Suprapubic skin (tissue), 4 donors: ENCODE measurements at regions not wholly inside any gene's neighbourhood (a gene's known extent, or its start where the extent isn't known, plus 50 kb on each side); places are given as distances from the start of the nearest gene placed in this dataset.

Experiments
- DNase-seq, 2 donors: peaks; one replicate each; pipeline ENCODE4 v3.0.0-alpha.2; 2019; ENCODE audit warnings: low spot score in 2 of 2
- H3K27ac ChIP-seq: fragments of 200-600 bp; sonication (generic); one replicate; pipeline ENCODE4 v1.5.1; 2019
- H3K27me3 ChIP-seq: fragments of 200-600 bp; sonication (generic); one replicate; pipeline ENCODE4 v1.5.1; 2019
- H3K36me3 ChIP-seq: fragments of 200-600 bp; sonication (generic); one replicate; pipeline ENCODE4 v1.5.1; 2019
- H3K4me1 ChIP-seq: fragments of 200-600 bp; sonication (generic); one replicate; pipeline ENCODE4 v1.5.1; 2019
- H3K4me3 ChIP-seq: fragments of 200-600 bp; sonication (generic); one replicate; pipeline ENCODE4 v1.5.1; 2019; ENCODE audit warnings: mild to moderate bottlenecking
- H3K9me3 ChIP-seq: fragments of 200-600 bp; sonication (generic); one replicate; pipeline ENCODE4 v1.5.1; 2019
- CTCF ChIP-seq, 2 donors: fragments of 200-600 bp in 1 of 2; fragments of 450-650 bp in 1 of 2; sonication (generic) in 1 of 2; IDR thresholded peaks; one replicate each; pipeline ENCODE4 v1.5.1; 2016 to 2019; ENCODE audit warnings: antibody characterized with exemption in 2 of 2, mild to moderate bottlenecking in 1 of 2, moderate library complexity in 1 of 2
- EP300 ChIP-seq: sonication (generic); formaldehyde crosslinking; IDR thresholded peaks from one replicate; pipeline ENCODE4 v1.6.1; 2017; ENCODE audit warnings: antibody characterized with exemption
- POLR2A ChIP-seq, 2 donors: fragments of 450-650 bp; IDR thresholded peaks; one replicate each; pipeline ENCODE4 v1.6.1; 2017; ENCODE audit warnings: antibody characterized with exemption in 2 of 2, mild to moderate bottlenecking in 2 of 2, moderate library complexity in 2 of 2
- POLR2AphosphoS5 ChIP-seq, 3 donors: sonication (generic); formaldehyde crosslinking; IDR thresholded peaks; one replicate each; pipeline ENCODE4 v1.6.1; 2017; ENCODE audit warnings: antibody characterized with exemption in 3 of 3
- WGBS: methylation state at CpG from one replicate; pipeline ENCODE4 v1.1.5; 2018; 5-methylcytosine and 5-hydroxymethylcytosine counted together

- H3K4me1 ChIP-seq, result no peaks in the 10 kb centered on the region
- H3K36me3 ChIP-seq, result no peaks in the 10 kb centered on the region
- TF ChIP-seq POLR2AphosphoS5 (IDR thresholded peaks at IDR 0.05) (no peak), EP300 (no peak), POLR2A (IDR thresholded peaks at IDR 0.05) (no peak), CTCF (IDR thresholded peaks at IDR 0.05) (no peak)
- no peak overlapping the region for H3K4me3 ChIP-seq
- no peak for DNase-seq
- H3K9me3 ChIP-seq, result no peaks in the 10 kb centered on the region
- no peak overlapping the region for H3K27ac ChIP-seq
- WGBS, result 50% methylated on average over 3 of the region's 3 CpGs
- no peaks in the 10 kb centered on the region for H3K27me3 ChIP-seq
These were observed 451.4 kb upstream of the ADGRL2 start for GRCh38 chr1:81349194-81349965.

GRCh38 chr1:81345110-81345509 lies 455.6 kb upstream of the ADGRL2 start:
- Histone ChIP-seq H3K4me3 (no peak overlapping the region), H3K27me3 (no peaks in the 10 kb centered on the region), H3K27ac (no peak overlapping the region), H3K4me1 (no peaks in the 10 kb centered on the region), H3K36me3 (no peaks in the 10 kb centered on the region), H3K9me3 (no peaks in the 10 kb centered on the region)
- TF ChIP-seq EP300 (no peak), POLR2A (IDR thresholded peaks at IDR 0.05) (no peak), CTCF (IDR thresholded peaks at IDR 0.05) (no peak), POLR2AphosphoS5 (IDR thresholded peaks at IDR 0.05) (no peak)
- DNase-seq, result no peak
- WGBS, result 94% methylated on average over 2 of the region's 2 CpGs

DNA sequence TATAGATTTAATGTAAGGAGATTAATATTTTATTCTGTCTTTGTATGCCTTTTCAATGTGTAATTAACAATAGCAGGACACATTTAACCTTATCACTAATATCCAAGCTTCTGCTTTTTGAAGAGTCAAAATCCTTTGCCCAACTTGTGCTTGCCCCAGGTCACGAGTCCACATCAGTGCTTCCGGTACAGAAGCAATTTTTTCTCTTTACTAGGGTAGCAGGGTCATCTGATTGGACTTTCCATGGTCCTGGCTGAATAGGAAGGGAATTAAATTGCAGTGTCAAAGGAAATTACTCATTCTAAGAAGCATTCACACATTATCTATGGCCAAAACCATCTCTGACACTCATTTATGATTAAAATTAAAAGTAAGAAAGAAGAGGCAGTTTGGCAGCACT lies 460.5 kb upstream of the ADGRL2 start:
- Histone ChIP-seq H3K9me3 (no peaks in the 10 kb centered on the region), H3K4me1 (no peaks in the 10 kb centered on the region), H3K4me3 (no peak overlapping the region), H3K27ac (no peak overlapping the region), H3K36me3 (no peaks in the 10 kb centered on the region), H3K27me3 (no peaks in the 10 kb centered on the region)
- no peak for DNase-seq
- TF ChIP-seq POLR2AphosphoS5 (IDR thresholded peaks at IDR 0.05), result no peak
- no peak for TF ChIP-seq CTCF (IDR thresholded peaks at IDR 0.05)
- TF ChIP-seq EP300, result no peak
- TF ChIP-seq POLR2A (IDR thresholded peaks at IDR 0.05), result no peak
- 74% methylated on average over 2 of the region's 2 CpGs for WGBS

DNA sequence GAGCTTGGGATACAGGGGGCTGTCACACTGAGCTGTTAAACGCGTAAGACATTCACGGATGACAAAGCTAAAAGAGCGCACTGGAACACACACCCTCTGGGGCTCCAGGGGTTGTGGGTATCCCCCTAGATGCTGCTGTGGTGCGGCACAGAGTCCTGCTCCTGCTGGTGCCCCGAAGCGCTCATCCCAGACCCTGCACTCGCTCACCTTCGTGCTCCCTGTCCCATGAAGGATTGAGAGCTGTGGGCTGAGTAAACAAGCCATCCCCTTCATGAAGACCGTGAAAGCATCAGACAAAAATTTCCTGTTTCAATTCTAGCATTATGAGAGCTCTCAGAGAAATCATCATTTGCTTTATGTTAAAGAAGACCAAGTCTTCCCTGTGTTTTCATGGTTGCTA lies 463.5 kb upstream of the ADGRL2 start:
- Histone ChIP-seq H3K4me3 (no peak overlapping the region), H3K4me1 (no peaks in the 10 kb centered on the region), H3K36me3 (no peaks in the 10 kb centered on the region), H3K27me3 (no peaks in the 10 kb centered on the region), H3K27ac (no peak overlapping the region), H3K9me3 (no peaks in the 10 kb centered on the region)
- no peak for DNase-seq
- WGBS, result 95% methylated on average over 10 of the region's 10 CpGs
- TF ChIP-seq POLR2AphosphoS5 (IDR thresholded peaks at IDR 0.05), result no peak
- TF ChIP-seq EP300, result no peak
- no peak for TF ChIP-seq CTCF (IDR thresholded peaks at IDR 0.05)
- no peak for TF ChIP-seq POLR2A (IDR thresholded peaks at IDR 0.05)

- no peak for TF ChIP-seq POLR2A (IDR thresholded peaks at IDR 0.05)
- no peak for TF ChIP-seq POLR2AphosphoS5 (IDR thresholded peaks at IDR 0.05)
- H3K27ac ChIP-seq, result no peak overlapping the region
- WGBS, result 80% methylated on average over 2 of the region's 2 CpGs
These were observed 464.9 kb upstream of the ADGRL2 start for GRCh38 chr1:81335876-81336275.

More at GRCh38 chr1:81335876-81336275, 464.9 kb upstream of the ADGRL2 start:
- no peak overlapping the region for H3K4me3 ChIP-seq
- DNase-seq, result no peak
- H3K36me3 ChIP-seq, result no peaks in the 10 kb centered on the region
- H3K27me3 ChIP-seq, result no peaks in the 10 kb centered on the region
- H3K4me1 ChIP-seq, result no peaks in the 10 kb centered on the region
- H3K9me3 ChIP-seq, result no peaks in the 10 kb centered on the region
